Activated T-helper 1 cell treated with anti-CD3 and anti-CD28 coated beads, Interleukin-12 subunit alpha, Interleukin-12 subunit beta, Interleukin-2, Interleukin-4 antibody, amounts not matched to agents 30 ng/mL and 10 ng/mL and 1 ng/mL, durations not matched to agents 14 hours and 24 hours and 36 hours (primary cell): ENCODE measurements at regions not wholly inside any gene's neighbourhood (a gene's known extent, or its start where the extent isn't known, plus 50 kb on each side); places are given as distances from the start of the nearest gene placed in this dataset.

Source experiments
- DNase-seq: peaks from one replicate; pipeline ENCODE4 v3.0.0; 2021; ENCODE audit warnings: low spot score
- H3K27ac Mint-ChIP-seq: one replicate; pipeline ENCODE4 v1.8.0; 2021; ENCODE audit warnings: mild to moderate bottlenecking, mixed read lengths
- H3K27me3 Mint-ChIP-seq: one replicate; pipeline ENCODE4 v1.8.0; 2022; ENCODE audit warnings: mild to moderate bottlenecking, moderate library complexity, mixed read lengths; ENCODE audit not compliant: insufficient read depth
- H3K36me3 Mint-ChIP-seq: one replicate; pipeline ENCODE4 v1.8.0; 2021; ENCODE audit warnings: low read depth, mixed read lengths
- H3K4me1 Mint-ChIP-seq: one replicate; pipeline ENCODE4 v1.8.0; 2021; ENCODE audit warnings: low read depth, mixed read lengths
- H3K4me3 Mint-ChIP-seq: one replicate; pipeline ENCODE4 v1.8.0; 2021; ENCODE audit warnings: mild to moderate bottlenecking, moderate library complexity, mixed read lengths
- H3K9me3 Mint-ChIP-seq: one replicate; pipeline ENCODE4 v1.8.0; 2021; ENCODE audit warnings: mixed read lengths
- intact Hi-C: fragments of 100-400 bp; cut with micrococcal nuclease; formaldehyde crosslinking; loops from one replicate; pipeline ENCODE4 v1.15.1; 2024

GRCh38 chr2:204415406-204416181, 129.7 kb upstream of the PARD3B start:
- intact Hi-C loops, result no loop called here
- Mint-ChIP-seq H3K27me3 (peaks cover 4% of the 10 kb centered on the region), H3K4me3 (no peak overlapping the region), H3K27ac (no peak overlapping the region), H3K36me3 (no peaks in the 10 kb centered on the region), H3K9me3 (peaks cover 20% of the 10 kb centered on the region), H3K4me1 (no peaks in the 10 kb centered on the region)
- DNase-seq, result no peak

GRCh38 chr2:204416236-204416635, 129.0 kb upstream of the PARD3B start:
- intact Hi-C loops, result no loop called here
- Mint-ChIP-seq H3K9me3 (peaks cover 20% of the 10 kb centered on the region), H3K27me3 (peaks cover 4% of the 10 kb centered on the region), H3K27ac (no peak overlapping the region), H3K4me1 (no peaks in the 10 kb centered on the region), H3K36me3 (no peaks in the 10 kb centered on the region), H3K4me3 (no peak overlapping the region)
- no peak for DNase-seq

GRCh38 chr2:204425821-204426220, 119.5 kb upstream of the PARD3B start:
- Mint-ChIP-seq H3K27ac (no peak overlapping the region), H3K4me1 (no peaks in the 10 kb centered on the region), H3K27me3 (peaks cover 15% of the 10 kb centered on the region), H3K36me3 (no peaks in the 10 kb centered on the region), H3K9me3 (peaks cover 3% of the 10 kb centered on the region), H3K4me3 (no peak overlapping the region)
- intact Hi-C loops, result no loop called here
- no peak for DNase-seq

GRCh38 chr2:204428675-204429074, 116.6 kb upstream of the PARD3B start:
- Mint-ChIP-seq H3K27me3 (peaks cover 13% of the 10 kb centered on the region), H3K4me3 (no peak overlapping the region), H3K36me3 (no peaks in the 10 kb centered on the region), H3K9me3 (peaks cover 9% of the 10 kb centered on the region), H3K27ac (no peak overlapping the region), H3K4me1 (no peaks in the 10 kb centered on the region)
- no peak for DNase-seq
- intact Hi-C loops, result no loop called here

GRCh38 chr2:204431529-204431928, 113.7 kb upstream of the PARD3B start:
- intact Hi-C loops, result no loop called here
- H3K36me3 Mint-ChIP-seq, result no peaks in the 10 kb centered on the region
- H3K4me3 Mint-ChIP-seq, result no peak overlapping the region
- no peak overlapping the region for H3K27ac Mint-ChIP-seq
- no peak for DNase-seq
- no peaks in the 10 kb centered on the region for H3K4me1 Mint-ChIP-seq
- peaks cover 8% of the 10 kb centered on the region for H3K27me3 Mint-ChIP-seq
- peaks cover 9% of the 10 kb centered on the region for H3K9me3 Mint-ChIP-seq

GRCh38 chr2:204432196-204432595, 113.1 kb upstream of the PARD3B start:
- peaks cover 9% of the 10 kb centered on the region for H3K9me3 Mint-ChIP-seq
- no peak overlapping the region for H3K4me3 Mint-ChIP-seq
- H3K4me1 Mint-ChIP-seq, result no peaks in the 10 kb centered on the region
- peaks cover 8% of the 10 kb centered on the region for H3K27me3 Mint-ChIP-seq
- intact Hi-C loops, result no loop called here
- no peak for DNase-seq
- no peak overlapping the region for H3K27ac Mint-ChIP-seq
- H3K36me3 Mint-ChIP-seq, result no peaks in the 10 kb centered on the region

GRCh38 chr2:204434660-204435462, 110.4 kb upstream of the PARD3B start:
- no peaks in the 10 kb centered on the region for H3K36me3 Mint-ChIP-seq
- H3K4me3 Mint-ChIP-seq, result no peak overlapping the region
- H3K27ac Mint-ChIP-seq, result no peak overlapping the region
- peaks cover 9% of the 10 kb centered on the region for H3K9me3 Mint-ChIP-seq
- DNase-seq, result no peak
- peaks cover 4% of the 10 kb centered on the region for H3K27me3 Mint-ChIP-seq
- no peaks in the 10 kb centered on the region for H3K4me1 Mint-ChIP-seq
- intact Hi-C loops, result no loop called here

- no peak overlapping the region for H3K4me3 Mint-ChIP-seq
- H3K27ac Mint-ChIP-seq, result no peak overlapping the region
- H3K27me3 Mint-ChIP-seq, result peaks cover 8% of the 10 kb centered on the region
- DNase-seq, result no peak
- H3K36me3 Mint-ChIP-seq, result no peaks in the 10 kb centered on the region
- peaks cover 9% of the 10 kb centered on the region for H3K9me3 Mint-ChIP-seq
- intact Hi-C loops, result no loop called here
- H3K4me1 Mint-ChIP-seq, result no peaks in the 10 kb centered on the region
Measured at GRCh38 chr2:204436230-204436629, 109.0 kb upstream of the PARD3B start.

- no peaks in the 10 kb centered on the region for H3K36me3 Mint-ChIP-seq
- H3K27ac Mint-ChIP-seq, result no peak overlapping the region
- no peaks in the 10 kb centered on the region for H3K4me1 Mint-ChIP-seq
- no peak overlapping the region for H3K4me3 Mint-ChIP-seq
- H3K27me3 Mint-ChIP-seq, result peaks cover 8% of the 10 kb centered on the region
- H3K9me3 Mint-ChIP-seq, result peaks cover 6% of the 10 kb centered on the region
- intact Hi-C loops, result no loop called here
- no peak for DNase-seq
Measured at GRCh38 chr2:204437408-204437807, 107.9 kb upstream of the PARD3B start.

GRCh38 chr2:204437815-204438756, 107.2 kb upstream of the PARD3B start:
- Mint-ChIP-seq H3K27ac (no peak overlapping the region), H3K9me3 (no peaks in the 10 kb centered on the region), H3K4me1 (no peaks in the 10 kb centered on the region), H3K4me3 (no peak overlapping the region), H3K27me3 (peaks cover 8% of the 10 kb centered on the region), H3K36me3 (no peaks in the 10 kb centered on the region)
- intact Hi-C loops, result no loop called here
- DNase-seq, result no peak

GRCh38 chr2:204441316-204441715, 104.0 kb upstream of the PARD3B start:
- DNase-seq, result no peak
- Mint-ChIP-seq H3K27me3 (peaks cover 8% of the 10 kb centered on the region), H3K27ac (no peak overlapping the region), H3K36me3 (no peaks in the 10 kb centered on the region), H3K4me3 (no peak overlapping the region), H3K9me3 (peaks cover 5% of the 10 kb centered on the region), H3K4me1 (no peaks in the 10 kb centered on the region)
- intact Hi-C loops, result no loop called here

- Mint-ChIP-seq H3K9me3 (peaks cover 5% of the 10 kb centered on the region), H3K4me3 (no peak overlapping the region), H3K27ac (no peak overlapping the region), H3K4me1 (no peaks in the 10 kb centered on the region), H3K27me3 (peaks cover 7% of the 10 kb centered on the region), H3K36me3 (no peaks in the 10 kb centered on the region)
- no peak for DNase-seq
- intact Hi-C loops, result no loop called here
Measured at GRCh38 chr2:204445149-204445548, 100.1 kb upstream of the PARD3B start.
